Activated CD4-positive, alpha-beta T cell treated with anti-CD3 and anti-CD28 coated beads, Interleukin-2, amount 10 ng/mL, durations not matched to agents 24 days and 14 days (primary cell): ENCODE measurements at regions not wholly inside any gene's neighbourhood (a gene's known extent, or its start where the extent isn't known, plus 50 kb on each side); places are given as distances from the start of the nearest gene placed in this dataset.
"Not testable (repeated sequence)": the region's sequence is repeated elsewhere in the genome, so short reads cannot be mapped to it uniquely, and the experiment has no call there.

Experiments
- DNase-seq: peaks from one replicate; pipeline ENCODE4 v3.0.0; 2022
- H3K27ac Mint-ChIP-seq: one replicate; pipeline ENCODE4 v1.8.0; 2022; ENCODE audit warnings: mild to moderate bottlenecking, mixed read lengths
- H3K27me3 Mint-ChIP-seq: one replicate; pipeline ENCODE4 v1.8.0; 2022; ENCODE audit warnings: mixed read lengths
- H3K36me3 Mint-ChIP-seq: one replicate; pipeline ENCODE4 v1.8.0; 2022; ENCODE audit warnings: low read depth, mild to moderate bottlenecking, mixed read lengths
- H3K4me1 Mint-ChIP-seq: one replicate; pipeline ENCODE4 v1.8.0; 2021; ENCODE audit warnings: mixed read lengths
- H3K4me3 Mint-ChIP-seq: one replicate; pipeline ENCODE4 v1.8.0; 2022; ENCODE audit warnings: mild to moderate bottlenecking, moderate library complexity, mixed read lengths
- H3K9me3 Mint-ChIP-seq: one replicate; pipeline ENCODE4 v1.8.0; 2021; ENCODE audit warnings: mixed read lengths
- intact Hi-C: fragments of 100-400 bp; cut with micrococcal nuclease; formaldehyde crosslinking; loops from one replicate; pipeline ENCODE4 v1.15.1; 2023

DNA sequence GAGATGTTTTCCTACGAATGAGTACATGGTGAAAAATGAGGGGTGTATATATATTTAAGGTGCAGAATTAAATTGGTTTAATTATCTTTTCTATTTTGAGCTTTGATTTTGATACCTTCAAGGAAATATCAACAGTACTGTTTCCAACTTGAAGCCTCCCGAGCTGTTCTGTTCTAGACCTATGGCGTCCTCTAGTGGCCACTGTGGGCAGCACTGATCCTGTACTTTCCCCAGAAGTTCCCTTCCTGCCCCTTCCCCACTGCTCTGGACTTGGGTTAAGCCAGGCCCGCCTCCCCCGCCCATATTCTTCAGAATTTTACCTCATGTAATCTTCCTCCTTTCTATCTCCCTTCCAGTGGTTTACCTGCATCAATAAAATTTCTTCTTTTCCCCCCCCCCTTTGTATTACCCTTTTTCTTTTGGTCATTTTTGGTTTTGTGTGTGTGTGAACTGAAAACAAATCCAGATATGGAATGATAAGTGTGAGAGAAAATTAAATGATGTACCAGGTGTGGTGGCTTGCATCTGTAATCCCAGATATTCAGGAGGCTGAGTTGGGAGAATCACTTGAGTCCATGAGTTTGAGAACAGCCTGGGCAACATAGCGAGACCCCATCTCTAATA lies 1643.5 kb downstream of the TP53TG3F start:
- Mint-ChIP-seq H3K9me3 (peaks cover 10% of the 10 kb centered on the region), H3K4me3 (no peak overlapping the region), H3K27ac (no peak overlapping the region), H3K36me3 (no peaks in the 10 kb centered on the region), H3K4me1 (no peaks in the 10 kb centered on the region), H3K27me3 (no peaks in the 10 kb centered on the region)
- no peak for DNase-seq
- intact Hi-C loops: no loop called here

DNA sequence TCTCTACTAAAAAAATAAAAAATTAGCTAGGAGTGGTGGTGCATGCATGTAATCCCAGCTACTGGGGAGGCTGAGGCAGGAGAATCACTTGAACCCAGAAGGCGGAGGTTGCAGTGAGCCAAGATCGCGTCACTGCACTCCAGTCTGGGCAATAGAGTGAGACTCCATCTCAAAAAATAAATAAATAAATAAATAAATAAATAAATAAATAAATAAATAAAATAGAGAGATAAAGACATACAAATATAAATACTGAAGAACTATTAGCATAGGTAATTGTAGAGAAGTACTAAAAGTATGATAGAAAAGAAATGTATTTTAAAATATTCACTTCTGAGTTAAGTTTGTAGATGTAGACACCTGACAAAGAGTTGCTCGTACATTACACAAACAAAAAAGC lies 1652.4 kb downstream of the TP53TG3F start:
- H3K27ac Mint-ChIP-seq, DNase-seq, intact Hi-C loops, H3K4me3 Mint-ChIP-seq, H3K4me1 Mint-ChIP-seq, H3K27me3 Mint-ChIP-seq, H3K36me3 Mint-ChIP-seq: not testable (repeated sequence)
- H3K9me3 Mint-ChIP-seq: peaks cover 20% of the 10 kb centered on the region

DNA sequence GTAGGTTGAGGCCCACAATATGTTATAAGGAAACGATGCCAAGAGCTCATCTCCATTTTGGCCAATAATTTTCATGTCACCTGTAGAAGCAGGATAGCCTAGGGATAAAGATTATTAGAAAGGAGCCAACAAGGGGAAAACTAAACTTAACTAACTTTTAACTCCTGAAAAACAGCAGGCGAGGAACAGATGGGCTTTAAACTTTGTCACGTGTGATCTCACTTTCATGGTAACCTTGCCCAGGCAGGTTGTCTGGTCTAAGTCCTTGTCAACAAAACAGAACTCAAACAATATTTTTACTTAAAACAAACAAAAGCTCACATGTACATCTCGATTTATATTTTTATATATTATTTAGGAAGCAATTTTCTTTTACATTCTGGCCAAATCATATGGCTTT lies 1672.0 kb downstream of the TP53TG3F start:
- Mint-ChIP-seq H3K4me1 (no peaks in the 10 kb centered on the region), H3K36me3 (no peaks in the 10 kb centered on the region), H3K9me3 (peaks cover 7% of the 10 kb centered on the region), H3K27me3 (no peaks in the 10 kb centered on the region), H3K27ac (no peak overlapping the region), H3K4me3 (no peak overlapping the region)
- DNase-seq: no peak
- intact Hi-C loops: no loop called here

DNA sequence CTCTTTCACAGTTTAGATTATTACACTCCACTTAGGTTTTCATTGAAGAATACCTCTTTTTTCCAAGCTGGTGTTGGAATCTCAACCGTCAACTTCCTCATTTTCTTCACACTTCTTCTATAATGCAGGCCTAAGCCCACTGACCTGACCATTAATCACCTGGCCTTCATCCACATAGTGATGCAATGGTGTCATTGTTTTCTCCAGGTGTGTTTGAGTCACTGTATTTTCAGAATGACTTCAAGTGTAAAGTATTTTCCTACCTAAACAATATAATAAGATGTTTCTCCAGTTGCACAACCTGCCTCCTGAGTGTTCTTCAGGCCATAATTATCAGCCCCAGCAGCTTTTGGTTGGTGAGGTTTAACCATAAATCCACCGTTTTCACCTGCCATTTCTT lies 1675.1 kb downstream of the TP53TG3F start:
- intact Hi-C loops: no loop called here
- no peak for DNase-seq
- Mint-ChIP-seq H3K36me3 (no peaks in the 10 kb centered on the region), H3K4me1 (no peaks in the 10 kb centered on the region), H3K27ac (no peak overlapping the region), H3K9me3 (peaks cover 6% of the 10 kb centered on the region), H3K4me3 (no peak overlapping the region), H3K27me3 (no peaks in the 10 kb centered on the region)

DNA sequence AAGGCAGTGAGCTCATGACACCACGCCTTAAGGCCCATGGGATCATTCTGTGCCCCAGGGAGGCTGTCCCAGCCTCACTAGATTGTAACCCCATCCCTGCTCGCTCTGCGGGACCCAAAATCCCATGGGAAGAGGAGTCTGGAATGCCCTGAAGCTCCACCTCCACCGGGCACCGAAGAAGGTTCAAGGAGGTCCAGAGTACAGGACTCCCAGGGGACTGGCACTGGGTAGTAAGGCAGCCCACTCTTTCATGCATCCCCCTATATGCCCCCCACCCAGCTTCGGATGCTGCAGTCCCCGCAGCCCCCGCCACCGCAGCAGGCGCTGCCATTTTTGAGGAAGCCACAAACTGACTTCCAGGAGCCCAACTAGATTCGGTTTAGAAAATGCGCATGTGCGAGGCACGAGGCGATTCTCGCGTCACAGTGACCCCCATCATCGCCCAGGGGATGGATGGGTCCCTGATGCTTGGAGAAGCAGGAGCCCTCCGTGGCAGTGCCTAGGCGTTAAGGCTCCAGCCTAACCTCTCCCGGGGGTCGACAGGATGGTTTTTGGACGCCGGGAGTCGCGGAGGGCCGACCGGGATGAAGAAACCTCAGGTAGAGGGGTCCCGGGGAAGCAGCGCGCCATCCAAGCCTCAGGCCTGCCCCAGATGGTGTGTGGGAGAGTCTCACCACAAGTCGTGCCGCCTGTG lies 1681.0 kb downstream of the TP53TG3F start:
- intact Hi-C loops: no loop called here
- Mint-ChIP-seq H3K27ac (no peak overlapping the region), H3K4me1 (no peaks in the 10 kb centered on the region), H3K4me3 (no peak overlapping the region), H3K27me3 (no peaks in the 10 kb centered on the region), H3K36me3 (no peaks in the 10 kb centered on the region), H3K9me3 (peaks cover 12% of the 10 kb centered on the region)
- DNase-seq: no peak

DNA sequence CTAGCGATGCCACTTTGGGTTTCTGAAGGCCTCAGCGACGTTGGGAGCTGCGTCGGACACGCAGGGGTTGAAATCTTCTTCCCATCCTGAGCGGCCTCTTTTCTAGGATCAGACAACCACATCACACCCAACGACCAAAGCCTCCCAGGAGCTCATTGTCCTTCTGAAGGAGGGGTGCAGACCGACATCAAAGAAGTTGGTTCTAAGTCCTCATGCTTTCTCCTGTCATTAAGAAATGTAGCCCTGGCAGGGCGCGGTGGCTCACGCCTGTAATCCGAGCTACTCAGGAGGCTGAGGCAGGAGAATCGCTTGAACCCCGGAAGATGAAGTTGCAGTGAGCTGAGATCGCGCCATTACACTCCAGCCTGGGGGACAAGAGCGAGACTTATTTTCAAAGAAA lies 1681.9 kb downstream of the TP53TG3F start:
- intact Hi-C loops: no loop called here
- DNase-seq: no peak
- H3K9me3 Mint-ChIP-seq: peaks cover 12% of the 10 kb centered on the region
- no peak overlapping the region for H3K27ac Mint-ChIP-seq
- no peaks in the 10 kb centered on the region for H3K4me1 Mint-ChIP-seq
- no peaks in the 10 kb centered on the region for H3K27me3 Mint-ChIP-seq
- H3K4me3 Mint-ChIP-seq: no peak overlapping the region
- no peaks in the 10 kb centered on the region for H3K36me3 Mint-ChIP-seq

DNA sequence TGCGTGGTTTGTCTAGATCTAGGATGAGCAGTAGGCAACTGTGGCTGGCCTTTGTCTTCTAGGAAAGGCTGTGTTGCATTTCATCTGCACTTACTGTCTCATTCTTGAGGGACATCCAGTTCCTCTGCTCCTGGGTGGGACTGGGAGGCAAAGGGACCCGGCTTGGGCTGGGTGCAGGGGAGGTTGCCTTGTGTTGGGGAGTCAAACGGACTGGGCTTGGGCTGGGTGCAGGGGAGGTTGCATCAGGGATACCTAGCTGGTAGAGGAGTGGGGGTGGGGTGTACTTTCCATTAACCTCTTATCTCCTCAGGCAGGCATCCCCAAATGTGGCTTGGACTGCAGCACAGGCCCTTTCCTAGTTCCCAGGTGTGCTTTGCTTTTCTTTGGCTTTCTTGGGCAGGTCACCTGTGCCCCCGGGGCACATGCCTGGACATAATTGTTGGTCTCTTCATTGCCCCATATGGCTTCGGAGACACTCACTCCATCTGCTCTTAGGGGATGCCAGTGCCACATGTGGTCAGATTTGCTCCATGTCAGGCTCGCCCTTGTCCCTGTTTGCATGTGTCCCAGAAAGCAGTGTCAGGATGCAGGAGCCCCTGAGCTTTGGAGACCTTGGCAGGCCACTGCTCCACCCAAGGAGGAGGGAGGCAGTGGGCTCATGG lies 1682.9 kb downstream of the TP53TG3F start:
- Mint-ChIP-seq H3K36me3 (no peaks in the 10 kb centered on the region), H3K4me1 (no peaks in the 10 kb centered on the region), H3K9me3 (peaks cover 11% of the 10 kb centered on the region), H3K4me3 (no peak overlapping the region), H3K27ac (no peak overlapping the region), H3K27me3 (no peaks in the 10 kb centered on the region)
- intact Hi-C loops: no loop called here
- no peak for DNase-seq

DNA sequence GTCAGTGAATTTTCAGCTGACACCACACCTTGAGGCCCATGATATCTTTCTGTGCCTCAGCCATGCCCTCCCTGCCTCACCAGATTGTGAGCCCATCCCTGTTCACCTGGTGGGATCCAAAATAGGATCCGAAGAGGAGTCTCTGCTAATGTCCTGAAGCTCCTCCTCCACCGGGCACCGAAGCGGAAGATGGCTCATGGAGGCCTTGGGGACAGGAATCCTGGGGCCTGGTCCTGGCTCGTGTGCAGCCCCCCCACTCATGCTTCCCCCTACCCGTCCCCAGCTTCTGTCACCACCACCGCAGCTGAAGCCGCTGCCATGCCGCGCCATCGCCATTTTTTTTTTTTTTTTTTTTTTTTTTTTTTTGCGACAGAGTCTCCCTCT lies 1683.4 kb downstream of the TP53TG3F start:
- Mint-ChIP-seq H3K4me3 (no peak overlapping the region), H3K4me1 (no peaks in the 10 kb centered on the region), H3K27me3 (no peaks in the 10 kb centered on the region), H3K36me3 (no peaks in the 10 kb centered on the region), H3K9me3 (peaks cover 8% of the 10 kb centered on the region), H3K27ac (no peak overlapping the region)
- intact Hi-C loops: no loop called here
- DNase-seq: no peak

DNA sequence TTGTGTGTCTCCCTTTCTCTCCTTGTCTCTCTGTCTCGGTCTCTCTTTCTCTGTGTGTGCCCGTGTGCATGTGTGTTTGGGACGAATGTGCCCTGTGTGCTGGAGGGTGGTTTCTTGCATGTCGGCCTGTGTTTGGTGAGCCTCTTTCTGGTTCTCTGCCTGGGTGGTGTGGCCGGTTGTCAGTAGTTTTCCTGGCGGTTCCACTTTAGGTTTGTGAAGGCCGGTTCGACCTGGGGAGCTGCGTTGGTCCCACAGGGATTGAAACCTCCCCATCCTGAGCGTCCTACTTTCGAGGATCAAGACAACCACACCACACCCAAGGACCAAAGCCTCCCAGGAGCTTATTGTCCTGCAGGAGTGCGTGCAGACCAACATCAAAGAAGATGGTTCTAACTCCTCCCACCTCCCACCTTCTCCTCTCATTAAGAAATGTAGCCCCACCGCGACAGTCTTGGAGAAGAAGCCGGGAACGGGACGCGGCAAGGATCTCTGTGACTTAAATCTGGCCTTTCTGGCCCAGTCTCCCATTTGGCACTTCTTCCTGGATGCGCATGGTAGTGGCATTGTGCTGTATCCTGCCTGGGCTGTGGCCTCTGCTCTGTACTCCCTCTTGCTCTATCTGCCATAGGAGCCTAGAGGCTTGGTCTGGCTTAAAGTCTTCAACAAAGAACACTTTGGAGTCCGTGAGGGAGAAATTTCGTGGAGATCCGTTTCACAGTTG lies 1685.0 kb downstream of the TP53TG3F start:
- Mint-ChIP-seq H3K9me3 (peaks cover 8% of the 10 kb centered on the region), H3K4me3 (no peak overlapping the region), H3K36me3 (no peaks in the 10 kb centered on the region), H3K27ac (no peak overlapping the region), H3K27me3 (no peaks in the 10 kb centered on the region), H3K4me1 (no peaks in the 10 kb centered on the region)
- intact Hi-C loops: no loop called here
- DNase-seq: no peak

DNA sequence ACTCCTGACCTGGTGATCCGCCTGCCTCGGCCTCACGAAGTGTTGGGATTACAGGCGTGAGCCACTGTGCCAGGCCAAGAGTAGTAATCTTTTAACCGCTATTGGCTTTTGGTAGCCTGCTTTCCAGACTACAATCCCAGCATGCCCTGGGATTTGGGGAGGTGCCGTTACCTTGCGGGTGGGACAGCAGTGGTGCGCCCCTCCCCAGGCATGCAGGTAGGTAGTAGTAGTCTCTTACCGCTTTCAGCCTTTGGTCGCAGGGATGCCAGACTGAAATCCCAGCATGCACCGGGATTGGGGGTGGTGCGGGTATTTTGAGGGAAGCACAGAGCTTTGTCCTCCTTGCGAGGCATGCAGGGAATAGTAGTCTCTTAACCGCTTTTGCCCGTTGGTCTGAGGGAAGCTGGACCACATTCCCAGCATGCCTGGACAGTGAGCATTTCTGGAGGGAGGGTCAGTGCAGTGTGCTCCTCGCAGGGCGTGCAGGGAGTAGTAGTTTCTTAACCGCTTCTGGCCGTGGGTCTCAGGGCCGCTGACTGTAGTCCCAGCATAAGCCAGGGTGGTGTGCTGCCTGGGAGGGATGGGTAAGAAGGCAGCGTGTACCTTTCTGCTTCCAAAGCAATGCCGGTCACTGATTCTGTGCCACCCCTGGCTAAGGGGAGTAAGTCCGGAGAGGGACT lies 1686.8 kb downstream of the TP53TG3F start:
- H3K9me3 Mint-ChIP-seq: peaks cover 4% of the 10 kb centered on the region
- no peak overlapping the region for H3K27ac Mint-ChIP-seq
- no peaks in the 10 kb centered on the region for H3K27me3 Mint-ChIP-seq
- no peak for DNase-seq
- intact Hi-C loops: no loop called here
- H3K36me3 Mint-ChIP-seq: no peaks in the 10 kb centered on the region
- no peak overlapping the region for H3K4me3 Mint-ChIP-seq
- no peaks in the 10 kb centered on the region for H3K4me1 Mint-ChIP-seq

DNA sequence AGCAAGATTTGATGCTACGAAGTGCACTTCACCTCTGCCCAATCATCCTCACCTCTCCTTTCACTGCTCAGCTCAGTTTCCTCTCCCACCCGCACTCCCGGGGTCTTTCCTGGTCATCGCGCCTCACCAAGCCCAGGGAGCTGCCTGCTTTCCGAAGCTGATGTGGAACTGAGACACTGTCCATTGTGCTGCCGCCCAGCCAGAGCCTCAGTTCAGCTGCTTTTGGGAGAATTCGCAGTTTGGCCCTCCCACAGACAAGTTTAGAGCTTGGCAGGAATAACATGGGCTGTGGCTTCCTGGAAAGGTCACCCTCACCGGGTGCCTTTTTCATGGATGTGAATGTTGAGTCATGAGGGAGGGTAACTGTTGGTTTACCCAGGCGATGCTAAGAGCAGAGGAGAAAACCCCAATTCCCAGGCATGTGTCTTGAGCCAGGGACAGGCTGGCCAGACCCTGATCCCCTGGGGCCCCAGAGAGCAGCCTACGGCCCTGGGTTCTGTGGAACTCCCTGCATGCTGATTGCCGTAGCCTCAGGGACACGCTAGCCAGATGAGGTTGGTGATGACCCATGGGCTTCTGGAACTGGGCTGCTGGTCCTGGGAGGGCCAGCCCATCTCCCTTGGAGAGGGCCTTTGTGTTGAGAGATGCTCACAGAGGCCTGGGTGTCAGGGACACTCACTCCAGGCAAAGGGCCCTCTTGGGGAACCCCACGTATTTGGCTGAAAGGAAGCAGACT lies 1687.5 kb downstream of the TP53TG3F start:
- Mint-ChIP-seq H3K9me3 (peaks cover 3% of the 10 kb centered on the region), H3K4me3 (no peak overlapping the region), H3K4me1 (no peaks in the 10 kb centered on the region), H3K27ac (no peak overlapping the region), H3K36me3 (no peaks in the 10 kb centered on the region), H3K27me3 (no peaks in the 10 kb centered on the region)
- intact Hi-C loops: no loop called here
- no peak for DNase-seq

DNA sequence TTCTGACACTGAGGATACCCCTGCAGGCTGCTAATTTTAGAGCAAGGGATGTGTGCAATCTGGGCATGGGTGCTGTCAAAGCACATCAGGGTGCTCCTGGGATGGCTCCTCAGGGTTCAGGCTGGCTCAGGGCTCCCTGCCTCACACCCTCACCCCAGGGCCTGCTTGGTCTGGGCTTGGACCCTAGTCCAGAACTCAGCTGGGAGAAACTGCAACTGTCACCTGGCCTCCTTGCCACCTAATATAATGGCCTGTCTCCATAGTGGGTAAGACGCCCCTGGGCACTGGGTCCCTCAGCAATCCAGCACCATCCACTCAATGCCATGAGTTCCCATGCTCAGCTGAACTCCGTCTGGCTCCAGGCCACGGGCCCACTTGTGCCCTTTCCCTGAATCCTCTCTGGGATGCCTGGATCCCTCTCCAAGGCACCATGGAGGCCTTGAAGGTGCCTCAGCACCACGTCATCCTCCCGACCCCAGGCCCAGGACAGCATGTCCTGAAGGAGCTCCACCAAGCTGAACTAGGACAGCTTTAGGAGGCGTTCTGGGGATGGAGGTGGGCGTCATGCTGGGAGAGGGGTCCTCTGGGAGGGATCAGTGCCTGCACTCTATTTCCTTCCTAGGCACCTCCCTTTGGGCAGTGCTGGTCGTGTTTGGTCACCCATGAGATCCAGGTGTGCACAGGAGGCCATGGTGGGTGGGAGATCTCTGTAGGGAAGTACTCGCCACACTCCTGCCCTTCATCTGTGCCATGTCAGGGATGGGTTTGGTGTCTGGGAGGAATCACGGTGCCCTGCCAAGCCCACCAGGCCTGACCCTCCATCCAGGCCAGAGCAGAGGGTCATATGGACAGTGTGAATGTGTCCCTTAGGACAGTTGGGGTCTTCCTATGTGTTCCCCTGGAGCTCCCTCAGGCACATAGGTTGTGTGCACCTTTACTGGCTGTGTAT lies 1688.4 kb downstream of the TP53TG3F start:
- H3K36me3 Mint-ChIP-seq: no peaks in the 10 kb centered on the region
- intact Hi-C loops: no loop called here

More for the DNA sequence above, 1688.4 kb downstream of the TP53TG3F start:
- no peaks in the 10 kb centered on the region for H3K27me3 Mint-ChIP-seq
- H3K4me1 Mint-ChIP-seq: no peaks in the 10 kb centered on the region
- no peak overlapping the region for H3K4me3 Mint-ChIP-seq
- no peak for DNase-seq
- H3K27ac Mint-ChIP-seq: no peak overlapping the region
- H3K9me3 Mint-ChIP-seq: peaks cover 4% of the 10 kb centered on the region
